ENCODE measurements at regions not wholly inside any gene's neighbourhood (a gene's known extent, or its start where the extent isn't known, plus 50 kb on each side); places are given as distances from the start of the nearest gene placed in this dataset.

DNA sequence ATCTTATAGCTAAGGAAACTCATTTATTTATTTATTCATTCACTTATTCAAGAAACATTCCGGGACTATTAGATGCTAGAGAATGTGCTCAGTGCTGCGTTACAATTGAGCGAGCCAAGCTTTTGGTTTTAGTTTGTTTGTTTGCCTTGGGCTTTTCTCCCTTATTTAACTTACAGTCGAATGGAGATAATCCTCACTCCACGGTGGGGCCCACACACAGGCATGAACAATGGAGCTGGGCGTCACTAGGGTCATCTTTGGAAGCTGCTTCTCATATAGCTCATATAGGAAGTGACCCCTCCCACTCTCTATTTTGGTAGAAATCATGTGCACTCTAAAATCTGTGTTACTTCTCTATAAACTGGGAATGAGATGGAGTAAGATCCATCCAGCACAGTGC, 210.0 kb downstream of the TMEM114 start:
- Mint-ChIP-seq H3K36me3 (no peaks in the 10 kb centered on the region), H3K27me3 (peaks cover 15% of the 10 kb centered on the region), H3K9me3 (no peaks in the 10 kb centered on the region), H3K4me1 (ENCODE audit: unreplicated experiment) (no peaks in the 10 kb centered on the region), H3K27ac (no peak overlapping the region), H3K4me3 (no peak overlapping the region)
- TF ChIP-seq, protein P1, sequence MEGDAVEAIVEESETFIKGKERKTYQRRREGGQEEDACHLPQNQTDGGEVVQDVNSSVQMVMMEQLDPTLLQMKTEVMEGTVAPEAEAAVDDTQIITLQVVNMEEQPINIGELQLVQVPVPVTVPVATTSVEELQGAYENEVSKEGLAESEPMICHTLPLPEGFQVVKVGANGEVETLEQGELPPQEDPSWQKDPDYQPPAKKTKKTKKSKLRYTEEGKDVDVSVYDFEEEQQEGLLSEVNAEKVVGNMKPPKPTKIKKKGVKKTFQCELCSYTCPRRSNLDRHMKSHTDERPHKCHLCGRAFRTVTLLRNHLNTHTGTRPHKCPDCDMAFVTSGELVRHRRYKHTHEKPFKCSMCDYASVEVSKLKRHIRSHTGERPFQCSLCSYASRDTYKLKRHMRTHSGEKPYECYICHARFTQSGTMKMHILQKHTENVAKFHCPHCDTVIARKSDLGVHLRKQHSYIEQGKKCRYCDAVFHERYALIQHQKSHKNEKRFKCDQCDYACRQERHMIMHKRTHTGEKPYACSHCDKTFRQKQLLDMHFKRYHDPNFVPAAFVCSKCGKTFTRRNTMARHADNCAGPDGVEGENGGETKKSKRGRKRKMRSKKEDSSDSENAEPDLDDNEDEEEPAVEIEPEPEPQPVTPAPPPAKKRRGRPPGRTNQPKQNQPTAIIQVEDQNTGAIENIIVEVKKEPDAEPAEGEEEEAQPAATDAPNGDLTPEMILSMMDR (conservative IDR thresholded peaks at IDR 0.05), result no peak
- no peak for DNase-seq (ENCODE audit: extremely low spot score, unreplicated experiment)

DNA sequence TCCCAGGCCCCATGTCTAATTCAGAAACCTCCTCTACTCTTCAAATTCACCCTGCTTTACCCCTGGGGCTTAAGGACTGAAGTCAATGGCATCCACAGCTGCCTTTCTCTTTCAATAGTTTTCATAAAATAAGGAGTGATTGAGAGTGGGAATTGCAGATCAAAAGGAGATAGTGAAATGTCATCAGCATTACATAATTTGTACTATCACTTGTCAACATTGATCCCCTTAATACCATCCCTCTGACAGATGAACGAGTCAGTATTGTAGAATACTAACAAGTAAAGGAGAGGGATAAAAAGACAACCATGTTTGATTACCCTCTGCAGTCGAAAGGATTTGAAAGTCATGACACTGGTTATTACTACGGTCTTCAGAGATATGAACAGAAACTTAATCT, 212.4 kb downstream of the TMEM114 start:
- H3K9me3 Mint-ChIP-seq, result no peaks in the 10 kb centered on the region
- H3K4me1 Mint-ChIP-seq (ENCODE audit: unreplicated experiment), result no peaks in the 10 kb centered on the region
- H3K27ac Mint-ChIP-seq, result no peak overlapping the region
- no peaks in the 10 kb centered on the region for H3K36me3 Mint-ChIP-seq
- no peak for DNase-seq (ENCODE audit: extremely low spot score, unreplicated experiment)
- peaks cover 15% of the 10 kb centered on the region for H3K27me3 Mint-ChIP-seq
- H3K4me3 Mint-ChIP-seq, result no peak overlapping the region
- TF ChIP-seq, protein P1 (conservative IDR thresholded peaks at IDR 0.05), result no peak

GRCh38 chr16:8376858-8377257, 213.5 kb downstream of the TMEM114 start:
- Mint-ChIP-seq H3K4me3 (no peak overlapping the region), H3K4me1 (ENCODE audit: unreplicated experiment) (no peaks in the 10 kb centered on the region), H3K9me3 (no peaks in the 10 kb centered on the region), H3K36me3 (no peaks in the 10 kb centered on the region), H3K27ac (no peak overlapping the region), H3K27me3 (peaks cover 12% of the 10 kb centered on the region)
- DNase-seq (ENCODE audit: extremely low spot score, unreplicated experiment), result no peak
- TF ChIP-seq, protein P1 (conservative IDR thresholded peaks at IDR 0.05), result no peak

- Mint-ChIP-seq H3K9me3 (no peaks in the 10 kb centered on the region), H3K36me3 (no peaks in the 10 kb centered on the region), H3K27me3 (peaks cover 10% of the 10 kb centered on the region), H3K4me3 (no peak overlapping the region), H3K27ac (no peak overlapping the region), H3K4me1 (ENCODE audit: unreplicated experiment) (no peaks in the 10 kb centered on the region)
- DNase-seq (ENCODE audit: extremely low spot score, unreplicated experiment), result no peak
- TF ChIP-seq, protein P1 (conservative IDR thresholded peaks at IDR 0.05), result no peak
Observed at GRCh38 chr16:8376430-8376829, 213.9 kb downstream of the TMEM114 start.

DNA sequence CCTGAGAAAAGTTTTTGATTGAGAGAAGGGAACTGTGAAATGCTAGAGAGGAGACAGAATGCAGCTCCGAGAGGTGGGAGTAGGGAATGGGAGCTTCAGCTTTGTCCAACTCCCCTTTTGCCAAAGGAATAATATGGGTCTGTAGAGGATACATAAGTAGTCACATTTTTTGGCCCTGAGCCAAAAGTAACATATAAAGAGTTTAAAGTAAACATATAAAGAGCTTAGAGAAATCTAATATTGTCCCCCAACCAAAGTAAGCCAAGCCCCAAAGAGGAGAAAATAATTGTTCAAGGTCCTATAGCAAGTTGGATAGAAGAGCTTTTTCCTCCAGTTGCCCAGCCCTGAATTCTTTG, 215.1 kb downstream of the TMEM114 start:
- Mint-ChIP-seq H3K27me3 (peaks cover 3% of the 10 kb centered on the region), H3K36me3 (no peaks in the 10 kb centered on the region), H3K27ac (no peak overlapping the region), H3K4me3 (no peak overlapping the region), H3K9me3 (no peaks in the 10 kb centered on the region), H3K4me1 (ENCODE audit: unreplicated experiment) (no peaks in the 10 kb centered on the region)
- TF ChIP-seq, protein P1 (conservative IDR thresholded peaks at IDR 0.05), result no peak
- no peak for DNase-seq (ENCODE audit: extremely low spot score, unreplicated experiment)

DNA sequence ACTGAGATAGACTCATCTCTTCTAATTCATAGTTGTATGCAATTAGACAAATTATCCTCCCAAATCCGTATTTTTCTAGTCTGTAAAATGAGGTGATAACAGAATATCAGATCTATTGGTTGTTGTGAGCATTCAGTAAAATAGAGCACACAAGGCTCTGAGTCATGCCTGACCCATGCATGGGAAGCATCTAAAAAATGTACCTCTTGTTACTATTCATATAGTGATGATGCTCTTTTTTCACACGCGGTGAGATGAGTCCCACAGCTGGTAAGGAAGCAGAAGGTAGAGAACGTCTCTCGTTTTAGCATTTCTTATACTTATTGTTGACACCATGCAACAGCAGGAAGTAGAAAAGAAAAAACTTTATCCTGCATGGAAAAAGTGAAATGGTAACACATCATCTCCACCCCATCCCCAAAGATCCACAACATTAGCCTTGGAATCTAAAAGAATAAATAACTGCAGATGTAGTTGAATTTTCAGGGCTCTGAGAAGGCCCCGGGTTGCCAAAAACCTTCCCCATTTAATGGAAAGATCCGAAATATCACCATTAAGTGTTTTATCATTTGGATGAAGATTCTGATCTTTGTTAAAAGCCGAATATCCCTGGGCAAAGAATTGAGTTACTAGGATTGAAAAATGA, 215.6 kb downstream of the TMEM114 start:
- Mint-ChIP-seq H3K36me3 (no peaks in the 10 kb centered on the region), H3K27ac (no peak overlapping the region), H3K9me3 (no peaks in the 10 kb centered on the region)

More for the DNA sequence above, 215.6 kb downstream of the TMEM114 start:
- DNase-seq (ENCODE audit: extremely low spot score, unreplicated experiment), result no peak
- Mint-ChIP-seq H3K4me1 (ENCODE audit: unreplicated experiment) (no peaks in the 10 kb centered on the region), H3K27me3 (peaks cover 3% of the 10 kb centered on the region), H3K4me3 (no peak overlapping the region)
- TF ChIP-seq, protein P1 (conservative IDR thresholded peaks at IDR 0.05), result no peak
